Occipital lobe (tissue), 1 donor: ENCODE measurements at regions not wholly inside any gene's neighbourhood (a gene's known extent, or its start where the extent isn't known, plus 50 kb on each side); places are given as distances from the start of the nearest gene placed in this dataset.

Source experiments
- DNase-seq: peaks from one replicate; lab custom pipeline; 2025; lab: John Stamatoyannopoulos, UW

GRCh38 chrX:68927178-68927577 lies 98.4 kb downstream of the EFNB1 start:
- DNase-seq = no peak

DNA sequence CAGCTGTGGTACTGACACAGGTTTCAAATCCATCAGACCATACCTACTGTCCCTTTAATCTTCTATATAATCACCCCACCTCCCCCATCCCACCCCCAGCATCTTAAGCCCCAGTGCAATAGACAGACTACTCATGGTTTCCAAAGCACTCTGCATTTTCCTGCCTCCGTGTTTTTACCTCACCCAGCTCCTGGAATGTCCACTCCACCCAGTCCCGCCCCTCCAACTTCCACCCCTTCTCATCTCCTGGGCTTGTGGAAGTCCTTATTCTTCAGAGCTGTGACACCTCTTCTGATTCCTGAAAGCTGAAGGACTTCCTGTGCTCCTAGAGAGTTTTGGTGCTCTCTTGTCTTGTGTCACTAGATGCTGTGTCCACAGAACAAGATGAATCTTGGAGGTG lies 94.3 kb downstream of the EFNB1 start:
- no peak for DNase-seq

GRCh38 chrX:68922013-68922412 lies 93.2 kb downstream of the EFNB1 start:
- no peak for DNase-seq

DNA sequence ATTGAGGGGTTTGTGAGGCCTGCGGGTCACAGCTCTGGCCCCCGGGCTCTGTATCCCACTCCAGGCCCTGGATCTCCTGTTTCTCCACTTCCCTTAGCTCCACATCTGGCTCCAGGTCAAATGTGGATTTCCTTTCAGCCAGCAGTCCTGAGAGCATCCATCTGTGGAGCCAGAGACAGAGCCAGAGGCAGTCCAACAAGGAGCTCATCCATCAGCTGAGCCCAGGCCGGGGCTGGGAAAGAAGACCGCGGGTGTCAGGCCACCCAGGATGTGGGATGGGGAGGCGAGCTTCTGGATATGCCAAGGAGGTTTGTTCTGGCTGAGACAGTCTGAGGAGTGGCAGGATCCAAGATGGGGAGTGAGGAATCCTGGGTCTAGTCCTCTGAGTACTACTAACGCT lies 91.7 kb downstream of the EFNB1 start:
- no peak for DNase-seq

GRCh38 chrX:68919707-68920106 lies 90.9 kb downstream of the EFNB1 start:
- DNase-seq = no peak

GRCh38 chrX:68918202-68918601 lies 89.4 kb downstream of the EFNB1 start:
- DNase-seq = no peak

GRCh38 chrX:68917799-68918198 lies 89.0 kb downstream of the EFNB1 start:
- no peak for DNase-seq

- no peak for DNase-seq
Observed at GRCh38 chrX:68916891-68917290, 88.1 kb downstream of the EFNB1 start.

DNA sequence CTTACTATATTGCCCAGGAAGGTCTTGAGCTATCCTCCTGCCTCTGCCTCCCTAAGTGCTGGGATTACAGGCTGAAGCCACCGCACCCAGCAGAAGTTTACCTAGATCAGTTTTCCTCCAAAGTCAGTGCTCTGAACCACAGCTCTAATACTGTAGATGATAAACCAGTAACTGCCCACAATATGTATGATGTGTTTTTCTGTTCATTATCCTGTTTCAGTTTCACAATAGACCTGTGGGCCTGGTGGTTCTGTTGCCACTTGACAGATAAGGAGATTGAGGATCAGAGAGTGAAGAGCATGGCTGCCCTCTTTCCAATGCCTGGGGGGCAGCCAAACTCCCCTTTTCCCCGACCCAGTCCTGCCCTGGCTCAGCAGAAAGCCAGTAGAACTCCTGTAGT lies 87.0 kb downstream of the EFNB1 start:
- DNase-seq = no peak

DNA sequence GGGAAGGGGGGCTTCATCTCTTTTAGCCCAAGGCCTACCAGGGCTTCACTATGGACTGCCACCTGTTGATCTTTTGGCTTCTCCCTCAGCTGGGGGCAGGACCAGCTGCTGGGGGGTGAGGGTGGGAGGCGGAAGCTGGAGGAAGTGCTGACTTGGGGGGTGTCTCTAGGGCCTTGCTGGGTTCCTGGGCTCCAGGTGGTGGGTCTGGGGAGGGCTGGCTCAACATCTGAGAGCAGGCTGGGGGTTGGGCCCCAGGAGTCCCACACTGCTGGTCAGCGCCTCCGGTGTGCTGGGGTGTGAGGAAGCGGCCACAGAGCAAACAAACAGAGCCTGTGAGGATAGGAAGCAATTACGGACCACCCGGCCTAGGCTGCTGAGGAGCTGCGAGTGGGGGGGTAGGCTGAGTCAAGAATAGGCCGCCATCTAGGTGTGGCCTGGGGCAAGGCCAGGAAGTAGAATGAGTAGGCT lies 85.7 kb downstream of the EFNB1 start:
- DNase-seq = no peak

- no peak for DNase-seq
Observed at GRCh38 chrX:68913249-68913547, 84.4 kb downstream of the EFNB1 start.

DNA sequence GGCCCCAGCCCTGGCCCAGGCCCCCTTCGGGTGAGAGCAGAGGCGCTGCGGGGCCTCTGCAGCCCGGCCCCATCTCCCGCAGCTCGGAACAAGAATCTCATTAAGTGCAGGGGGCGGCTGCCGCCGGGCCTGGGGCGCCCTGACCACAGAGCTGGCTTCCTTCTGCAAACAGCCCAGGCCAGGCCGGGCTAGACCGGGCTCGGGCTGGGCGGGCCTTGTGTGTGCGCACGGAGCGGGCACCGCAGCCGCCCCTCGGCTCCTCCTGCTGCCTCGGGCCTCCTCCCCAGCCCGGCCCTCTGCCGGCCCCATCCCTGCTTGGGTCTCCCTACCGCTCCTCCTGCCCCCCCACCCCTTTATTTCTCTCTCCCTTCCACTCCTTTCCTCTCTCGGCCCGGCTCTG lies 83.3 kb downstream of the EFNB1 start:
- no peak for DNase-seq

- no peak for DNase-seq
Observed at GRCh38 chrX:68910731-68911428, 82.1 kb downstream of the EFNB1 start.

DNA sequence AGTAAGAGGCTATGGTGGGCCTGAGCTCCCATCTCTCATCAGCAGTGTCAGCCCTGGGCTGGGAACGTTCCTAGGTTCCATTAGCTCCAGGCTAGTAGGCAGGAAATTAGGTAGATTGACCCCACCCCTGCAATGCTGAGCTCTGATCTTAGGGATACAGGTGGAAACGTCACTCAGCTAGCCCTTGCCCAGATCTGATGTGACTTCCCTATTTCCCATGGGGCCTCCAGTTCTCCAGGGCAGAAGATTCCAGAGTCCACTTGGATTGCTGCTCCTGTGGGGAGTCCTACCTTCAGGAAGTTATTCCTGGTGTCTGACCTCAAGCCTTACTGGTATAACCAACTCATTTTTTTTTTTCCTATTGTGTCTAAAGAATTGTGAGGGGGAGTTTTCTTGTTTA lies 81.1 kb downstream of the EFNB1 start:
- no peak for DNase-seq

GRCh38 chrX:68908071-68908470 lies 79.2 kb downstream of the EFNB1 start:
- DNase-seq = no peak

GRCh38 chrX:68902706-68903504 lies 74.1 kb downstream of the EFNB1 start:
- no peak for DNase-seq

DNA sequence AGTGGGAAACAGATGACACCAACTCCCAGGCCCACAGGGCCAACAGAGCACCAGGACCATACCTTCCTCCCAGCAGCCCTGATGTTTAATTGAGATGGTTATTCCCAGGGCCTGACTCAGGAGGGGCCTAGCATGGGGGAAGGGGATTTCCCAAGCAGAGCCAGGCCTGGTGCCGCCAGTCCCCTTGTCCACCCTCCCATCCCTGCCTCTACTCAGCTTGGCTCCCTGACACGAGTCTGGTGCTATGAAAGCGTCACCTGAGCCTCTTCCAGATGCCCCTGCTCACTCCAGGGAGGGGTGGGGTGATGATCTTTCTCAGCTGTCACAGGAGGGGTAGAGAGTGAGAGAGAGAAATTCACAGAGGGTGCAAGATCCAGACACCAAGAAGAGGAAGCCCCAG lies 72.7 kb downstream of the EFNB1 start:
- no peak for DNase-seq

DNA sequence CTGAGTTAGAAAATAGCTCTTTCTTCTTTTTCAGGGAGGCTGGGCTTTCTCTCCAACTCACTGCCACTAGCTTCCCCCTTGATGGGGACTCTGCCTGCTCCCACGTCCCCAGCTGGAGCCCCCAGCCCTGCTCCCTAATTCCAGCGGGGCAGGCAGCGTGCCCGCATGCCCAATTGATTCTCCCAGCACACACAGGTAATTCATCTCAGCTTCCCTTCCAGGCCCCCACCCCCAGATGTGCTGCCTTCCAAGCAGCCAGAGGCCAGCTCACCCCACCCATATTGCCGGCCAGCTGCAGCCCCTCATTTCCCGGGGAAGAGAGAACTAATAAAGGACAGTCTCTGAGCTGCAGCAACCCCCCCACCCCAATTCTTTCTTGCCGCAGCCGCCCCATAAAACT lies 69.8 kb downstream of the EFNB1 start:
- no peak for DNase-seq

- DNase-seq = no peak
Observed at GRCh38 chrX:68897118-68897945, 68.5 kb downstream of the EFNB1 start.

- DNase-seq = no peak
Observed at GRCh38 chrX:68896581-68896980, 67.8 kb downstream of the EFNB1 start.

- no peak for DNase-seq
Observed at GRCh38 chrX:68895778-68896177, 67.0 kb downstream of the EFNB1 start.

GRCh38 chrX:68895341-68895755 lies 66.5 kb downstream of the EFNB1 start:
- peak; percentile 53 for DNase-seq
